ENCODE measurements at regions not wholly inside any gene's neighbourhood (a gene's known extent, or its start where the extent isn't known, plus 50 kb on each side); places are given as distances from the start of the nearest gene placed in this dataset.

- H3K36me3 ChIP-seq = no peaks in the 10 kb centered on the region
- H3K9me3 ChIP-seq = no peaks in the 10 kb centered on the region
- DNase-seq (ENCODE audit: low spot score in 2 of 2) = no peak
- H3K4me3 ChIP-seq = no peak overlapping the region
- H3K27me3 ChIP-seq = no peaks in the 10 kb centered on the region
- TF ChIP-seq EP300 (IDR thresholded peaks at IDR 0.05) = no peak
- TF ChIP-seq POLR2AphosphoS5 (IDR thresholded peaks at IDR 0.05) = no peak
- TF ChIP-seq, protein P1, sequence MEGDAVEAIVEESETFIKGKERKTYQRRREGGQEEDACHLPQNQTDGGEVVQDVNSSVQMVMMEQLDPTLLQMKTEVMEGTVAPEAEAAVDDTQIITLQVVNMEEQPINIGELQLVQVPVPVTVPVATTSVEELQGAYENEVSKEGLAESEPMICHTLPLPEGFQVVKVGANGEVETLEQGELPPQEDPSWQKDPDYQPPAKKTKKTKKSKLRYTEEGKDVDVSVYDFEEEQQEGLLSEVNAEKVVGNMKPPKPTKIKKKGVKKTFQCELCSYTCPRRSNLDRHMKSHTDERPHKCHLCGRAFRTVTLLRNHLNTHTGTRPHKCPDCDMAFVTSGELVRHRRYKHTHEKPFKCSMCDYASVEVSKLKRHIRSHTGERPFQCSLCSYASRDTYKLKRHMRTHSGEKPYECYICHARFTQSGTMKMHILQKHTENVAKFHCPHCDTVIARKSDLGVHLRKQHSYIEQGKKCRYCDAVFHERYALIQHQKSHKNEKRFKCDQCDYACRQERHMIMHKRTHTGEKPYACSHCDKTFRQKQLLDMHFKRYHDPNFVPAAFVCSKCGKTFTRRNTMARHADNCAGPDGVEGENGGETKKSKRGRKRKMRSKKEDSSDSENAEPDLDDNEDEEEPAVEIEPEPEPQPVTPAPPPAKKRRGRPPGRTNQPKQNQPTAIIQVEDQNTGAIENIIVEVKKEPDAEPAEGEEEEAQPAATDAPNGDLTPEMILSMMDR (IDR thresholded peaks at IDR 0.05) = no peak
- TF ChIP-seq POLR2A (IDR thresholded peaks at IDR 0.05) = no peak
- H3K4me1 ChIP-seq = peaks cover 4% of the 10 kb centered on the region
- H3K27ac ChIP-seq = no peak overlapping the region
- WGBS = 66% methylated on average over 2 of the region's 2 CpGs
Measured at GRCh38 chr13:31901985-31902384, 129.6 kb upstream of the FRY start.

GRCh38 chr13:31903111-31903815, 128.3 kb upstream of the FRY start:
- Histone ChIP-seq H3K36me3 (no peaks in the 10 kb centered on the region), H3K27me3 (no peaks in the 10 kb centered on the region), H3K4me1 (peaks cover 1% of the 10 kb centered on the region), H3K4me3 (no peak overlapping the region), H3K9me3 (no peaks in the 10 kb centered on the region), H3K27ac (no peak overlapping the region)
- no peak for TF ChIP-seq POLR2AphosphoS5 (IDR thresholded peaks at IDR 0.05)
- TF ChIP-seq POLR2A (IDR thresholded peaks at IDR 0.05) = no peak
- no peak for TF ChIP-seq EP300 (IDR thresholded peaks at IDR 0.05)
- TF ChIP-seq, protein P1 (IDR thresholded peaks at IDR 0.05) = no peak
- 74% methylated on average over 7 of the region's 7 CpGs for WGBS
- no peak for DNase-seq (ENCODE audit: low spot score in 2 of 2)

DNA sequence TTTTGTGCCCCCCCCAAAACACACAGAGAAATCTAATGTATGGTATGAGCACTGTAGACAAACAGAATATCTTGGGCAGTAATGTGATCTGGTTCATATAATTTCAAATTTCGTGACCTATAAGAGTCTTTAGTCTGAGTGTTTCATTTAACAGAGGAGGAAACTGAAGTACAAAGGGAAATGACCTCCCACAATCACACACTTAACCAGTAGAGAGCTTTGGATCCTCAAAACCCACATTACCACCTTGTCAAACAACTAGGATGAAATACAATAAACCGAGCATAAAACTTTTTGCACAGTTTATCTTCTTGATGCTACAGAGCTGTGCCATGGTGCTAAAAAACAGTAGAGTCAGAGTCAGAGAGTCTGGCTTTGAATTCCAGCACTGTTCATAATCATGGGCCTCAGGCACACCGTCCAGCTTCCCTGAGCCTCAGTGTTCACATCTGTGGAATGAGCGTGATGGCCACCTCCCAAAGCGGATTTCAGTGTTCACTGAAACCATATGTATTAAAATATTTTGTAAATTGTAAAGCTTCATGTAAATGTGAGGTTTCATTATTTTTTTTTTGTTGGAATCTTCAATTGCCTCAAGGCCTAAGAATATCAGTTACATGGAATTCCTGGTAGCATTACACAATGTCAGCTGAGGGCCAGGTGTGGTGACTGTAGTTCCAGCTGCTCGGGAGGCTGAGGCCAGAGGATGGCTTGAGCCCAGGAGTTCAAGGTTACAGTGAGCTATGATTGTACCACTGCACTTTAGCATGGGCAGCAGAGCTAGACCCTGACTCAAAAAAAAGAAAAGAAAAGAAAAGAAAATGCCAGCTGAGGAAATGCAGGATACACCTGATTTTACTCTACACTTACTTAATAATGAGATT, 126.4 kb upstream of the FRY start:
- Histone ChIP-seq H3K27me3 (no peaks in the 10 kb centered on the region), H3K9me3 (no peaks in the 10 kb centered on the region), H3K4me3 (no peak overlapping the region), H3K27ac (no peak overlapping the region), H3K36me3 (no peaks in the 10 kb centered on the region), H3K4me1 (peaks cover 21% of the 10 kb centered on the region)
- no peak for DNase-seq (ENCODE audit: low spot score in 2 of 2)
- WGBS = 72% methylated on average over 6 of the region's 6 CpGs
- TF ChIP-seq POLR2AphosphoS5 (IDR thresholded peaks at IDR 0.05) (no peak), POLR2A (IDR thresholded peaks at IDR 0.05) (no peak), EP300 (IDR thresholded peaks at IDR 0.05) (no peak)
- TF ChIP-seq, protein P1 (IDR thresholded peaks at IDR 0.05) = no peak

GRCh38 chr13:31905961-31906360, 125.6 kb upstream of the FRY start:
- no peaks in the 10 kb centered on the region for H3K27me3 ChIP-seq
- no peaks in the 10 kb centered on the region for H3K9me3 ChIP-seq
- no peak overlapping the region for H3K4me3 ChIP-seq
- WGBS = 71% methylated on average over 11 of the region's 11 CpGs
- TF ChIP-seq POLR2AphosphoS5 (IDR thresholded peaks at IDR 0.05) (no peak), POLR2A (IDR thresholded peaks at IDR 0.05) (no peak), EP300 (IDR thresholded peaks at IDR 0.05) (no peak)
- TF ChIP-seq, protein P1 (IDR thresholded peaks at IDR 0.05) = no peak
- H3K4me1 ChIP-seq = peaks cover 25% of the 10 kb centered on the region
- H3K36me3 ChIP-seq = no peaks in the 10 kb centered on the region
- no peak for DNase-seq (ENCODE audit: low spot score in 2 of 2)
- H3K27ac ChIP-seq = no peak overlapping the region
